C4-2B (cell line): ENCODE measurements at regions not wholly inside any gene's neighbourhood (a gene's known extent, or its start where the extent isn't known, plus 50 kb on each side); places are given as distances from the start of the nearest gene placed in this dataset.

Experiments
- H3K27ac ChIP-seq: fragments of 450-650 bp; 2 replicates; pipeline ENCODE4 v1.5.1; 2017
- ZFX ChIP-seq: fragments of 450-650 bp; IDR thresholded peaks from 2 replicates; pipeline ENCODE4 v1.6.1; 2017
- TF ChIP-seq, protein P1 (sequence below): fragments of 450-650 bp; conservative IDR thresholded peaks from 2 replicates; pipeline ENCODE4 v1.5.1; 2017; ENCODE audit warnings: mild to moderate bottlenecking

DNA sequence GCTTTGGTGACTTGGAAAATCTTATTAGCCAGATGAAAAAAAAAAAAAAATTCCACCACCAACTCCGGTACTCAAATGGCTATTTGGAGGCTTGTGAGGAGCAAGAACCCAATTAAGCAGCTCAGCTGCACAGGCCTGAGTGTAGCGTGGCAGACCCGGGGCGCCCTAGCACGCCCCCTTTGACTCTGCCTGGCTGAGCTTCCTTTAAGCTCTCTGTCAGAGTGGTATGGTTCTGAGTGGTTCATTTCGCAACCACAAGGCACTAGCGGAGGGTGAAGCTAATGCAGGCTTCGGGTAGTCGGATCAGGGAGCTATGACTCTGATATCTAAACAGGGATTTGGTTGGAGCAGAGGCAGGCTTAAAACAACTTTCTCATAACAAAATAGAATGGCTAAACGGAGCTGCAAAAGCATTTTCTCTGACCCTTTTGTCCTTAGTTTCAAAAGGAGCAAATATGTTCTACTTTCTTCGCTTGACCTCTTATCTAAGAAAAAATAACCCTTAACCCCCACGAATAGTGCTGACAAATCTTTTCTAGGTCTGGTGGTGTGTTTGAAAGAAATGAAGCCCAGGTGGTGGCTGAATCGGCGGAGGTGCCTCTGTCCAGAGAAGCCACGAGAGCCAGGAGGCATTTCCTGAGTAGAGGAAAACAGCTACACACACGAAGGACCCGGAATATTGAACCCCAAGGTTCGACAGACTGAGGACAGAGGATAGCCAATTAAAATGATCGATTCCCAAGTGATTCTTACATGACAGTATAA lies 285.4 kb upstream of the GLI3 start:
- H3K27ac ChIP-seq, result no peak overlapping the region
- TF ChIP-seq, protein P1, sequence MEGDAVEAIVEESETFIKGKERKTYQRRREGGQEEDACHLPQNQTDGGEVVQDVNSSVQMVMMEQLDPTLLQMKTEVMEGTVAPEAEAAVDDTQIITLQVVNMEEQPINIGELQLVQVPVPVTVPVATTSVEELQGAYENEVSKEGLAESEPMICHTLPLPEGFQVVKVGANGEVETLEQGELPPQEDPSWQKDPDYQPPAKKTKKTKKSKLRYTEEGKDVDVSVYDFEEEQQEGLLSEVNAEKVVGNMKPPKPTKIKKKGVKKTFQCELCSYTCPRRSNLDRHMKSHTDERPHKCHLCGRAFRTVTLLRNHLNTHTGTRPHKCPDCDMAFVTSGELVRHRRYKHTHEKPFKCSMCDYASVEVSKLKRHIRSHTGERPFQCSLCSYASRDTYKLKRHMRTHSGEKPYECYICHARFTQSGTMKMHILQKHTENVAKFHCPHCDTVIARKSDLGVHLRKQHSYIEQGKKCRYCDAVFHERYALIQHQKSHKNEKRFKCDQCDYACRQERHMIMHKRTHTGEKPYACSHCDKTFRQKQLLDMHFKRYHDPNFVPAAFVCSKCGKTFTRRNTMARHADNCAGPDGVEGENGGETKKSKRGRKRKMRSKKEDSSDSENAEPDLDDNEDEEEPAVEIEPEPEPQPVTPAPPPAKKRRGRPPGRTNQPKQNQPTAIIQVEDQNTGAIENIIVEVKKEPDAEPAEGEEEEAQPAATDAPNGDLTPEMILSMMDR, result no peak
- no peak for TF ChIP-seq ZFX

DNA sequence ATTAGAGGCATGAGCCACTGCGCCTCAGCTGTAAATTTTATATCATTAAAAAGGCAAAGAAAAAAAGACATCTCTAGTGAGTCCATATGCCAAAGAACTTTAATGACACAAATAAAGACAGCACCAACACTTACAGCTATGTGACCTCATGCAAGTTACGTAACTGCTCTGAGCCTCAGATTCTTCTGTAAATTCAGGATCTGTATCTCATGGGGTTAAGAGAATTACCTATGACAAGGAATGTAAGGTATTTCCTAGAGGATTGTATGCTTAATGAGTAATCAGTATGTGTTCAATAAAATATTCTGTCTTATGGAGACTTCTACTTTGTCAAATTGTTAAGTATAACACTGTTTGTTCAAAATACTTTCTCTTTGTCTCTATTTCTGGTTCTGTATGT lies 274.0 kb upstream of the GLI3 start:
- H3K27ac ChIP-seq, result no peak overlapping the region
- no peak for TF ChIP-seq ZFX
- TF ChIP-seq, protein P1, result no peak

DNA sequence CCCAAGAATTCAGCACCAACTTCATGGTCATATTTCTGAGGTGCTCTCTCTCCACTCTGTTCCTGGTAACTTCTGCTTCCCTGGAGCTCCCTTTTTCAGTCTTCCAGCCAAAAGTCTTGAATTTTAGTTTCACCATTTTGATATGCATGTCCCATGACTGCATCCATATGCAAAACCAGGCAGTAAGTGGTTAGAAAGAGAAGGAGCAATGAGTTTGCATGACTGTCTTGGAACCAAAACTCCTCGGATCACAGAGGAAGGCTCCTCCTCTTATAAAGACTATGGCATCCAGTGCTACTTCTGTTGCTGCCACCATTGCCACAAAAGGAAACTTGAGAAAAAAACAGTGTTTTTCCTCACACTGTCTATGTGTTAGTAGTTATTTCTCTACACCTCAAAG lies 269.1 kb upstream of the GLI3 start:
- TF ChIP-seq, protein P1, result no peak
- TF ChIP-seq ZFX, result no peak
- no peak overlapping the region for H3K27ac ChIP-seq

GRCh38 chr7:42502022-42502421 lies 265.0 kb upstream of the GLI3 start:
- H3K27ac ChIP-seq, result no peak overlapping the region
- TF ChIP-seq ZFX, result no peak
- TF ChIP-seq, protein P1, result no peak

DNA sequence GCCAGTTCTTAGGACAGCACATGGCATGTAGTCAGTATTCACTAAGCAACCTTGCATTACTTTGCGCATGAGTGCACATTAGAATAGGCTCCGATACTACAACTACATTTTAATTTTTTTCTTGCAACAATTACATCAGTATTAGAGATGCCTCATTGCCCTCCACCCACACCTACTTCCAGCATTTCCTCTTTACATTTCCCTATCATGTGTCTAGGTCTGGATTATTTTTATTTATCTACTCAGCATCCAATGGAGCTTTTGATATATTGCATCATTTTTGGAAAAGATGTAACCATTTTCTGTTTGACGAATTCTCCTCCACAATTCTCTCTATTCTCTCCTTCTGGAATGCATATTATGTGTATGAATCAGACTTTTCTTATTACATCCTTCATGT lies 258.2 kb upstream of the GLI3 start:
- no peak overlapping the region for H3K27ac ChIP-seq
- no peak for TF ChIP-seq ZFX
- TF ChIP-seq, protein P1, result no peak

DNA sequence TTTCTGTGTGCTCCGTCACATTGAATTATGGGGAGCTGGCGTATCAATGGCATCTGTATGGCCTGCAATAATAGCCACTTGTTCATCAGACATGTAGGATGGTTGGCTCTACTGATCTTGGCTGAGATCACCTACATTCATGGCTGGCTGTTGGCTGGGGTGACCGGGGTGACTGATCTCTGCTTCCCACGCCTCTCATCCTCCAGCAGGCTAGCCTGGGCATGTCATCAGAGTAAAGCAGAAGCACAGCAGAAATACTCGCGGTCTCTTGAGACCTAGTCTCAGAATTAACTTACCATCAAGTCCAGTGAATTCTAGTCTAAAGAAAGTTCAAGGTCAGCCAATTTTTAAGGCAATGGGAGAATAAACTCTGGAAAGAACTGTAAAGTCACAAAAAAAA lies 257.7 kb upstream of the GLI3 start:
- TF ChIP-seq ZFX, result no peak
- TF ChIP-seq, protein P1, result no peak
- H3K27ac ChIP-seq, result no peak overlapping the region

- TF ChIP-seq, protein P1, result no peak
- no peak for TF ChIP-seq ZFX
- no peak overlapping the region for H3K27ac ChIP-seq
Measured at GRCh38 chr7:42494199-42494710, 257.2 kb upstream of the GLI3 start.
